ENCODE measurements at regions not wholly inside any gene's neighbourhood (a gene's known extent, or its start where the extent isn't known, plus 50 kb on each side); places are given as distances from the start of the nearest gene placed in this dataset.

GRCh38 chr1:38657873-38658272 lies 201.7 kb downstream of the RRAGC start:
- no peak for TF ChIP-seq CTCF (IDR thresholded peaks at IDR 0.05; ENCODE audit: insufficient read depth, low read length, poor library complexity, severe bottlenecking)
- no peak for TF ChIP-seq EZH2phosphoT487 (conservative IDR thresholded peaks at IDR 0.05; ENCODE audit: low read length)
